SKM-1 (cell line): ENCODE measurements at regions not wholly inside any gene's neighbourhood (a gene's known extent, or its start where the extent isn't known, plus 50 kb on each side); places are given as distances from the start of the nearest gene placed in this dataset.

Experiments
- DNase-seq: peaks from one replicate; lab custom pipeline; 2025; ENCODE audit not compliant: unreplicated experiment; lab: John Stamatoyannopoulos, UW

GRCh38 chr22:46089426-46090035 is 60.8 kb upstream of the PPARA start:
- no peak for DNase-seq

GRCh38 chr22:46090036-46090591 is 60.2 kb upstream of the PPARA start:
- DNase-seq, result no peak

- no peak for DNase-seq
Observed at GRCh38 chr22:46090631-46091201, 59.6 kb upstream of the PPARA start.

- DNase-seq, result no peak
Observed at GRCh38 chr22:46091277-46091977, 58.9 kb upstream of the PPARA start.

DNA sequence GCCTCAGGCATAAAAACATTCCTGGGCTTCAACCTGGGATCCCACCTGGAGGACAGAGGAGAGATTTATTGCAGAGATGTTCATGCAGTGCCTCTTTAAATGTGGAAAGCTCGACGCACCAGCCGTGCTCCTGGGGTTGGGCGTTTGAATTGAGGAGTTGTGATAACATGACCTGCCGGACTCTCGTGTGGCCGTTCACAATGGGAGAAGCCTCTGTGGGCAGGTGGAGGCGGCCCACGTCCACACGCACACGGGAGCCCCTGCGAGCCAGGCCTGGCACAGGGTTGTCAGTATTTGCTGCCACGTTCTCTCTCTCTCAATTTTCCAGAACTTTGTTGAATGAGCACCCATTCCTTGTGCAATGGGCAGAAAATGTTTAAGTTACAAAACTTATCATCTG is 58.3 kb upstream of the PPARA start:
- DNase-seq, result no peak

DNA sequence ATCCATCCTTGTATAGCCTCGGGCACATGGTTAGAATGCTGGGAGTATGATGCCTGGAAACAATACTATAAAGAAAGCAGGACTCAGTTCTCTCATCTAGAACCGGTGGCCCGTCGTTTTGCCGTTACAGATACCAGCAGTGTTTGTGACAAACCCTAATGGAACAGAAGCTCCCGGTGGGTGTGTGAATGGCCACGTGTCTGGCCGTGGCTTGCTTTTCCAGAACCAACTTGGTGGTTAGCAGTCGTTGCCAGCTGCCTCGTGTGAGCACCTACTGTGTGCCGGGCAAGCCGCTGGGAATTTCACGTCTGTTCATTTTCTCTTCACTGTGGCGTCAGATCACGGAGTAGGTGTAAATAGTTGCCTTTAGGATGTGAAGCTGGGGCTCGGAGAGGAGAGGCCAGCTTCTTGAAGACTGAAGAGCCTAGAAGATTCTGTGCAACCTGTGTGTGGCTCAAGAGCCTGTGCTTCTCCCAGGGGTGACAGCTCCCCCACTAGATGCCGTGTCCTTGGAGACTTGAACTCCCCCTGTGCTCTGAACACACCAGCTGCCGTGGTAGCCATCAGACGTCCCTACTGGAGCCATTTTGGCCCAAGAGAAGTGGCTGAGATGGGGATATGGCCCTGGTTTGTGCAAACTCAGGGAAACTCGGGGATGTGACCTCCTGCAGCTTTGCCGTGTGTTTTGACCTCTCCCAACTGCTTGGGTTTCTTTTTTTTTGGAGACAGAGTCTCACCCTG is 57.5 kb upstream of the PPARA start:
- no peak for DNase-seq

GRCh38 chr22:46093796-46094195 is 56.5 kb upstream of the PPARA start:
- no peak for DNase-seq

DNA sequence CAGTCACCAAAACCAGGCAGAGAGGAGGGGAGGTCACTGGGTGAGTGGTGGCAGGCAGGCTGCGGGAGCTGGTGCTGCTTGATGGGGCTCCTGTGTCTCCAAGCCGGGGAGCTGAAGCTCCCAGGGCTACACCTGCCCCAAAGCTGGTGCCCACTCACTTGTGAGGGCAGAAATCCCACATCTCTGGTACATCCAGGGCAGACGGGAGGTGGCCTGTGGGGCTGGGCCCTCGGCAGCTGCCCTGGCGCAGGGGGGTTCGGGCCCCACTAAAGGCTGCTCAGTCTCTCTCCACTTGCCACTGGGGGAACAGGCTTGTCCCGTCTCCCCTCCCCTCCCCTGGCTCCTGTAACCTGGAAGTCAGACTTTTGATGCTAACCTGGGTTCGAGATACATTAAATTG is 55.6 kb upstream of the PPARA start:
- DNase-seq, result no peak

- no peak for DNase-seq
Observed at GRCh38 chr22:46096051-46096450, 54.3 kb upstream of the PPARA start.

GRCh38 chr22:46096706-46097230 is 53.6 kb upstream of the PPARA start:
- no peak for DNase-seq

- no peak for DNase-seq
Observed at GRCh38 chr22:46097268-46097900, 52.9 kb upstream of the PPARA start.

GRCh38 chr22:46098525-46099475 is 51.5 kb upstream of the PPARA start:
- DNase-seq, result no peak

GRCh38 chr22:46099740-46100139 is 50.6 kb upstream of the PPARA start:
- DNase-seq, result no peak

DNA sequence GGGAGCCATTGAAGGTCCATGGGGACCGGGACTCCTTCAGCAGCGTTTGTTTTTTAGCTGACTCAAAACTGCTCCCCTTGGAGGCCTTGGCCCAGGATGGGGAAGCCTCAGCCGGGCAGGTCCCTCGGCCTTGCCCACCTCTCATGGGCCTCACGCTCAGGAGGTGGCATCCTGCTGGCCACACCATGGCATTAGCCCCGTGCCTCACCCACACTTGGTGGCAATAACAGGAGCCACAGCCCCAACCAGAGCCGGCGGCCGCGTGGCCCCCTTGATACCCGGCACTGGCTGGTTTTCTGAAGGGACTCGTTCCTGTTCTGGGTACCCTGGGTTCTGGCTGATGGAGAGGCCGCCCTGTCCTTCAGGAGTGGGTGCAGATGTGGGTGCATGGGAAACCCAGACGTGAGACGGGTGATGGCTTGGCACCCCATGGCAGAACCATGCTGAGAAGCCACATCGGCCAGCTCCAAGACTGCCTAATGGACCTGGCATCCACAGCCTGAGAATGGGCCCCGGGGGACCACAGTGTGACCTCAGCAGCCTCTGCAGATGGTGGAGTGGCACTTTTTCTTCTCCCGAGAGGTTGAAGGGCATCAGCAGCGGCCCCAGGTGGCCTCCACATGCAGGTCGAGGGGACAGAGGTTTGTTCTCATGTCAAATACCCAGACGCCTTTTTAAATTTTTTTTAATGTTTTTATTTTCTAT is 49.8 kb upstream of the PPARA start:
- no peak for DNase-seq
